GM12878 (cell line): ENCODE measurements at regions not wholly inside any gene's neighbourhood (a gene's known extent, or its start where the extent isn't known, plus 50 kb on each side); places are given as distances from the start of the nearest gene placed in this dataset.

Experiments
- ESRRA ChIP-seq: IDR thresholded peaks from 2 replicates; pipeline ENCODE4 v1.6.1; 2012; ENCODE audit warnings: mild to moderate bottlenecking, low read length, improper control_type of control experiment
- ETV6 ChIP-seq, 2 experiments: fragments of 450-650 bp in 1 of 2; IDR thresholded peaks in 1 of 2; conservative IDR thresholded peaks in 1 of 2; 2 replicates each; pipeline ENCODE4 v1.6.1; 2014; ENCODE audit warnings: antibody characterized with exemption in 1 of 2, borderline replicate concordance in 1 of 2, low read depth in 1 of 2, mild to moderate bottlenecking in 1 of 2, moderate library complexity in 1 of 2
- HCFC1 ChIP-seq: fragments of 150-350 bp; IDR thresholded peaks from 2 replicates; pipeline ENCODE4 v1.6.1; 2014; ENCODE audit warnings: low read length
- HDGF ChIP-seq: fragments of 450-650 bp; IDR thresholded peaks from 2 replicates; pipeline ENCODE4 v1.6.1; 2016; ENCODE audit warnings: antibody characterized with exemption
- IRF4 ChIP-seq: IDR thresholded peaks from 2 replicates; pipeline ENCODE4 v1.6.1; 2011; ENCODE audit warnings: low read depth, low read length
- KLF5 ChIP-seq: fragments of 450-650 bp; IDR thresholded peaks from 2 replicates; pipeline ENCODE4 v1.6.1; 2014; ENCODE audit warnings: mild to moderate bottlenecking; ENCODE audit not compliant: partially characterized antibody
- NFYB ChIP-seq: IDR thresholded peaks from 2 replicates; pipeline ENCODE4 v1.6.1; 2011; ENCODE audit warnings: low read depth, mild to moderate bottlenecking, low read length, improper control_type of control experiment, moderate library complexity; ENCODE audit not compliant: insufficient read depth
- POLR2AphosphoS2 ChIP-seq: IDR thresholded peaks from 2 replicates; pipeline ENCODE4 v1.6.1; 2011; ENCODE audit warnings: low read depth, mild to moderate bottlenecking, low read length, improper control_type of control experiment, moderate library complexity
- PRDM15 ChIP-seq: fragments of 450-650 bp; formaldehyde crosslinking; IDR thresholded peaks from 2 replicates; pipeline ENCODE4 v1.4.0; 2020; ENCODE audit warnings: mild to moderate bottlenecking, moderate library complexity
- SMAD5 ChIP-seq: IDR thresholded peaks from 2 replicates; pipeline ENCODE4 v1.6.1; 2016; ENCODE audit warnings: antibody characterized with exemption, low read depth
- SRF ChIP-seq, 2 experiments: IDR thresholded peaks; 2 replicates each; pipeline ENCODE4 v1.6.1; 2011; ENCODE audit warnings: low read depth in 2 of 2, low read length in 2 of 2, mild to moderate bottlenecking in 1 of 2, moderate library complexity in 1 of 2
- ZZZ3 ChIP-seq: IDR thresholded peaks from 2 replicates; pipeline ENCODE4 v1.6.1; 2011; ENCODE audit warnings: low read depth; ENCODE audit not compliant: control insufficient read depth, insufficient read length
- TF ChIP-seq, protein P1 (sequence below): fragments of 450-650 bp; IDR thresholded peaks from 2 replicates; pipeline ENCODE4 v1.6.1; 2017; ENCODE audit warnings: antibody characterized with exemption, mild to moderate bottlenecking, moderate library complexity
- TF ChIP-seq, protein P2 (sequence below): IDR thresholded peaks from 2 replicates; pipeline ENCODE4 v1.6.1; 2011; ENCODE audit warnings: borderline replicate concordance, low read depth, mild to moderate bottlenecking, moderate library complexity, mixed read lengths, low read length; ENCODE audit not compliant: insufficient read depth; ENCODE audit errors: extremely low read length

GRCh38 chr13:108142702-108143436, 72.5 kb downstream of the LIG4 start (continued):
- no peak for TF ChIP-seq PRDM15 (CRISPR knock-in tag)
- TF ChIP-seq NFYB: no peak
- TF ChIP-seq POLR2AphosphoS2: no peak
- TF ChIP-seq, protein P1, sequence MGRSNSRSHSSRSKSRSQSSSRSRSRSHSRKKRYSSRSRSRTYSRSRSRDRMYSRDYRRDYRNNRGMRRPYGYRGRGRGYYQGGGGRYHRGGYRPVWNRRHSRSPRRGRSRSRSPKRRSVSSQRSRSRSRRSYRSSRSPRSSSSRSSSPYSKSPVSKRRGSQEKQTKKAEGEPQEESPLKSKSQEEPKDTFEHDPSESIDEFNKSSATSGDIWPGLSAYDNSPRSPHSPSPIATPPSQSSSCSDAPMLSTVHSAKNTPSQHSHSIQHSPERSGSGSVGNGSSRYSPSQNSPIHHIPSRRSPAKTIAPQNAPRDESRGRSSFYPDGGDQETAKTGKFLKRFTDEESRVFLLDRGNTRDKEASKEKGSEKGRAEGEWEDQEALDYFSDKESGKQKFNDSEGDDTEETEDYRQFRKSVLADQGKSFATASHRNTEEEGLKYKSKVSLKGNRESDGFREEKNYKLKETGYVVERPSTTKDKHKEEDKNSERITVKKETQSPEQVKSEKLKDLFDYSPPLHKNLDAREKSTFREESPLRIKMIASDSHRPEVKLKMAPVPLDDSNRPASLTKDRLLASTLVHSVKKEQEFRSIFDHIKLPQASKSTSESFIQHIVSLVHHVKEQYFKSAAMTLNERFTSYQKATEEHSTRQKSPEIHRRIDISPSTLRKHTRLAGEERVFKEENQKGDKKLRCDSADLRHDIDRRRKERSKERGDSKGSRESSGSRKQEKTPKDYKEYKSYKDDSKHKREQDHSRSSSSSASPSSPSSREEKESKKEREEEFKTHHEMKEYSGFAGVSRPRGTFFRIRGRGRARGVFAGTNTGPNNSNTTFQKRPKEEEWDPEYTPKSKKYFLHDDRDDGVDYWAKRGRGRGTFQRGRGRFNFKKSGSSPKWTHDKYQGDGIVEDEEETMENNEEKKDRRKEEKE: no peak
- TF ChIP-seq SMAD5: no peak
- no peak for TF ChIP-seq IRF4
- TF ChIP-seq, protein P2, sequence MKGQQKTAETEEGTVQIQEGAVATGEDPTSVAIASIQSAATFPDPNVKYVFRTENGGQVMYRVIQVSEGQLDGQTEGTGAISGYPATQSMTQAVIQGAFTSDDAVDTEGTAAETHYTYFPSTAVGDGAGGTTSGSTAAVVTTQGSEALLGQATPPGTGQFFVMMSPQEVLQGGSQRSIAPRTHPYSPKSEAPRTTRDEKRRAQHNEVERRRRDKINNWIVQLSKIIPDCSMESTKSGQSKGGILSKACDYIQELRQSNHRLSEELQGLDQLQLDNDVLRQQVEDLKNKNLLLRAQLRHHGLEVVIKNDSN: no peak
- no peak for TF ChIP-seq ESRRA
- TF ChIP-seq HDGF: no peak
- no peak for TF ChIP-seq KLF5
- no peak for TF ChIP-seq ZZZ3
- TF ChIP-seq HCFC1: no peak
- no peak for TF ChIP-seq ETV6 (conservative IDR thresholded peaks at IDR 0.05 in 1 of 2, IDR thresholded peaks at IDR 0.05 in 1 of 2; ENCODE audit: borderline replicate concordance in 1 of 2, low read depth in 1 of 2)
- no peak for TF ChIP-seq SRF (IDR thresholded peaks at IDR 0.05; ENCODE audit: low read depth in 2 of 2, low read length in 2 of 2)
